GM12875 (cell line): ENCODE measurements at regions not wholly inside any gene's neighbourhood (a gene's known extent, or its start where the extent isn't known, plus 50 kb on each side); places are given as distances from the start of the nearest gene placed in this dataset.

Experiments
- H3K4me3 ChIP-seq: one replicate; pipeline ENCODE4 v1.5.1; 2011; ENCODE audit warnings: low read depth, low read length, control low read depth
- TF ChIP-seq, protein P1 (sequence below): IDR thresholded peaks from 2 replicates; pipeline ENCODE4 v1.5.1; 2011; ENCODE audit warnings: low read depth, mild to moderate bottlenecking, control low read depth, inconsistent platforms, low read length, moderate library complexity, borderline replicate concordance; ENCODE audit not compliant: insufficient read depth

DNA sequence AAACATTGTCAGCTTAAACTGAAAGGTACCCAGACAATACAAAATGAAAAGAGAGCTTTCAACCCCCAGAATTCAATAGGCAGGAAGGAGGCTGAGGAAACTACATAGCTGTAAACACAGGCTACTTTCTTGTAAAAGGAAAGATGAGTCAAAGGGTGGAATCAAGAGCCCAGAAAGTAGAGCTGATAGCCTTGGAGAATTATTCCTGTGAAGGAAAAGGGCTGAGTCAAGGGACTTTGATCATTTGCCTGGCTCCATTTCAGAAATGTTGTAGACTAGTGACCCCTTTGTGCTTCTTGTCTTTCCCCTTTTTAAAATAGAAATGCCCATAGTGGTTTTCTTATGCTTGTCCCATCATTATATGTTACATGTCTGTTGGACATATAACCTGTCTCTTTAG is 597.6 kb downstream of the ADGRL2 start:
- TF ChIP-seq, protein P1, sequence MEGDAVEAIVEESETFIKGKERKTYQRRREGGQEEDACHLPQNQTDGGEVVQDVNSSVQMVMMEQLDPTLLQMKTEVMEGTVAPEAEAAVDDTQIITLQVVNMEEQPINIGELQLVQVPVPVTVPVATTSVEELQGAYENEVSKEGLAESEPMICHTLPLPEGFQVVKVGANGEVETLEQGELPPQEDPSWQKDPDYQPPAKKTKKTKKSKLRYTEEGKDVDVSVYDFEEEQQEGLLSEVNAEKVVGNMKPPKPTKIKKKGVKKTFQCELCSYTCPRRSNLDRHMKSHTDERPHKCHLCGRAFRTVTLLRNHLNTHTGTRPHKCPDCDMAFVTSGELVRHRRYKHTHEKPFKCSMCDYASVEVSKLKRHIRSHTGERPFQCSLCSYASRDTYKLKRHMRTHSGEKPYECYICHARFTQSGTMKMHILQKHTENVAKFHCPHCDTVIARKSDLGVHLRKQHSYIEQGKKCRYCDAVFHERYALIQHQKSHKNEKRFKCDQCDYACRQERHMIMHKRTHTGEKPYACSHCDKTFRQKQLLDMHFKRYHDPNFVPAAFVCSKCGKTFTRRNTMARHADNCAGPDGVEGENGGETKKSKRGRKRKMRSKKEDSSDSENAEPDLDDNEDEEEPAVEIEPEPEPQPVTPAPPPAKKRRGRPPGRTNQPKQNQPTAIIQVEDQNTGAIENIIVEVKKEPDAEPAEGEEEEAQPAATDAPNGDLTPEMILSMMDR: no peak

DNA sequence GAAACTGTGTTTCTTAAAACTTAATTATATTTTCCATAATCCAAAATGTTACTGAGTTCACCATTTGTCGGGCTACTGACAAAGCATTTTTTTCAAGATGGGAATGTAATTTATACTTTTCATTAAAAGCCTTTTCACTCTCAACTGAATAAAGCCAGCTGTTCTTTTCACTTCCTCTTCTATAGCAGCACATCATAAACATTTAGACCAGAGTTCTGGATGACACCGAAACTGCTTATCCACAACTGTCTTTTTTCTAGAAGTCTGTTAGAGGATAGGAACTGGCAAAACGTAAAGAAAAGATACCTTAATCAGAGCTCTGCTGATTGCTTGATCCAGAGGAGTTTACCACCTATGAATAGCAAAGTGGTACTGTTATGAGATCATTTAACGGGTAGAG is 594.7 kb downstream of the ADGRL2 start:
- no peak overlapping the region for H3K4me3 ChIP-seq
- TF ChIP-seq, protein P1: no peak

More for the DNA sequence above, 597.6 kb downstream of the ADGRL2 start:
- no peak overlapping the region for H3K4me3 ChIP-seq

DNA sequence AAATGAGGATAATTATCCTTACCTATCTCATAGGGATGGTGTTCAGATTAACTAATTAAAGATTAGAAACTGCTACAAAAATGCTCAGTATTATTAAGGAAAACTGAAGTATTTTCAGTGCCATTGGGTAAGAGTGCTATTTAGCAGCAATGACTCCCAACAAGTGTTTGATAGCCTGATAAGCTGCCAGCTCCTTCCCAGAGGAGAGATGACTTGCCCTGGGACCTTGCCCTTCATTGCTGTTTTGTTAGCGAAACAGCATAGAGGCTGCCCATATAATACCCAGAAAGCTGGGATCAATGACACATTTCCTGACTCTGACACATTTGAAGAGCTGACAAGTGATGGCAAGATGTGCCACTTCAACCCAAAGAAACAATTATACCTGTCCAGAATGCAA is 592.2 kb downstream of the ADGRL2 start:
- no peak overlapping the region for H3K4me3 ChIP-seq
- TF ChIP-seq, protein P1: no peak

DNA sequence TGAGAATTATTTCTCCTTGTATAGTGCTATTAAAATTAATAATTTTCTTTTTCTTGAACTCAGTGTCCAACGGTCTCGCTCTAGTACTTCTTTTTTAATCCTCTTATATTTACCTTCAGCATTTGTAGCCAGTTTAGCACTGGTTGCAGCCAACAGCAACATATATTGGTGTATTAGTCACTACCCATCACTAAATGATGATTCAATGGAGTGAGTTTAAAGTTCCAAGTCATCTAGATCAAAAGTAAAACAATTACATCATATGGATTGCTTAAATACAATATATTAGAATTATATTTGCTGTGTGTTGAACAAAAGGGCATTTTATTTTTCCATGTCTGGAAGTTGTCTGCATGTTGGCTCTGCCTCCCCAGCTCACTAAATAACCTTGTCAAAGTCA is 591.8 kb downstream of the ADGRL2 start:
- TF ChIP-seq, protein P1: no peak
- no peak overlapping the region for H3K4me3 ChIP-seq

DNA sequence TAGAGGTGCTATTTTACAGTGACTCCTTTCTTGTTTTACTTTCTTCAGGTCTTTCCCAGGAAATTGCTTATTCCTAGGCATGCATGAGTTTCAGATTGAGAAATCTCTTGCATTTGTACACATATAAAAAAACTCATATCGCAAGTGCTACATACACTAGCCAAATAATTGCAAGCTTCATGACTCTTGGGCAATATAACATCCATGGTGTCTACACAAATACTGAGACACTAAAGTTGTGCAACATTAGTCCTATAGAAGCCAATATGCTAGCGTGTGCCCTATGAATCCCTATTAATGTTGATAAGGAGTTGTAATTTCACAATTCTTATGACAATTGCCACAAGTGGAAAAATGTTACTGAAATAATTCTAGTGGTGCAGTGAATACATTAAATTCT is 591.0 kb downstream of the ADGRL2 start:
- H3K4me3 ChIP-seq: no peak overlapping the region
- TF ChIP-seq, protein P1: no peak

DNA sequence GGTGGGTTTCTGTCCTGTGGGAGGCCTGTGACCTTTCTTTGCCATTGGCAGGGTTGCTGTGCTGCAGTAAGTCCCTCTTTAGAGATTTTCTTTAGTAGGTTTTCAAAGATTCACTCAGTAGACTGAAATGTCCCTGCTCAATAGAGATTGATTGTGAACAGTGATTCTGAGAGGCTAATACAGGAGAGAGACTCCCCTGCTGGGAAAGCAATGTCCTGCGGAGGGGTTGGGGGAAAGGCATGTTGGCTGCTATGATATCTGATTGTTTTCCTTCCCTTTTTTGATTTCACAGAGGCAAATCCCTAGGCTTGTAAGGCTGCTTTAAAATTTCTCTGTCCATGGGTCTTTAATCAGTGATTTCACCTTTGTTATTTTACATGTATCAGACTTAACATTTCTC is 589.9 kb downstream of the ADGRL2 start:
- TF ChIP-seq, protein P1: no peak
- H3K4me3 ChIP-seq: no peak overlapping the region

DNA sequence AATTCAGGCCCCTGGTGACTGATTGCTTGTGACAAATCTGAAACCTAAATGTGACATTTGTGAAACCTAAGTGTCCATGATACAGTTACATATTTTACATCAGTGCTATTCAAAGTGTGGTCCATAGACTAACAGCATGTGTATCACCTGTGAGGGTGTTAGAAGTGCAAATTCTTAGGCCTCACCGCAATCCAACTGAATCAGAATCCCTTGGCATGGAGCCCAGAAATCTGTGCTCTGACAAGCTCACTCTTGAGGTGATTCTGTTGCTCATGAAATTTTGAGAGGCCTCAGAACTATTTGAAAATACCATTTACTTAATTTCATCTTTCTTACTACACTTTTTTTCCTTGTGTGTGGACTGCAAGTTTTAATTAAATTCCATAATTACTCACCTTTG is 587.9 kb downstream of the ADGRL2 start:
- TF ChIP-seq, protein P1: no peak
- no peak overlapping the region for H3K4me3 ChIP-seq
